Sigmoid colon (tissue), 6 donors: ENCODE measurements at regions not wholly inside any gene's neighbourhood (a gene's known extent, or its start where the extent isn't known, plus 50 kb on each side); places are given as distances from the start of the nearest gene placed in this dataset.

ENCODE experiments used
- DNase-seq: peaks from one replicate; pipeline ENCODE4 v3.0.0-alpha.2; 2019
- H3K27ac ChIP-seq, 4 donors: fragments of 200-600 bp; sonication (generic); one replicate each; pipeline ENCODE4 v1.5.1; 2016 to 2019; ENCODE audit warnings: mild to moderate bottlenecking in 1 of 4
- H3K27me3 ChIP-seq, 3 donors: fragments of 200-600 bp; sonication (generic); one replicate each; pipeline ENCODE4 v1.5.1; 2019; ENCODE audit warnings: mild to moderate bottlenecking in 1 of 3
- H3K36me3 ChIP-seq, 4 donors: fragments of 200-600 bp; sonication (generic); one replicate each; pipeline ENCODE4 v1.5.1; 2016 to 2019
- H3K4me1 ChIP-seq, 4 donors: fragments of 200-600 bp; sonication (generic); one replicate each; pipeline ENCODE4 v1.5.1; 2017 to 2019
- H3K4me3 ChIP-seq, 4 donors: fragments of 200-600 bp; sonication (generic); one replicate each; pipeline ENCODE4 v1.5.1; 2017 to 2019; ENCODE audit warnings: mild to moderate bottlenecking in 2 of 4, moderate library complexity in 1 of 4
- H3K9me3 ChIP-seq, 4 donors: fragments of 200-600 bp in 3 of 4; sonication (generic) in 3 of 4; one replicate each; pipeline versions ENCODE4 v1.5.1 to v1.6.1; 2013 to 2019
- EP300 ChIP-seq, 4 donors: sonication (generic); formaldehyde crosslinking; IDR thresholded peaks; one replicate each; pipeline ENCODE4 v1.6.1; 2017; ENCODE audit warnings: antibody characterized with exemption in 4 of 4
- POLR2A ChIP-seq, 2 donors: fragments of 450-650 bp; IDR thresholded peaks; one replicate each; pipeline ENCODE4 v1.6.1; 2016; ENCODE audit warnings: antibody characterized with exemption in 2 of 2, mild to moderate bottlenecking in 2 of 2, moderate library complexity in 2 of 2
- POLR2AphosphoS5 ChIP-seq, 4 donors: sonication (generic); formaldehyde crosslinking; IDR thresholded peaks; one replicate each; pipeline ENCODE4 v1.6.1; 2017; ENCODE audit warnings: antibody characterized with exemption in 4 of 4
- WGBS, 2 donors: extraction: QIAGEN DNeasy Blood & Tissue Kit; methylation state at CpG; one replicate each; pipeline ENCODE4 v1.1.7; 2013; 5-methylcytosine and 5-hydroxymethylcytosine counted together
- intact Hi-C: fragments of 100-400 bp; cut with DNase I; formaldehyde crosslinking; loops from one replicate; pipeline ENCODE4 v1.15.1; 2023
- TF ChIP-seq, protein P1 (sequence below), 4 experiments: fragments of 450-650 bp in 3 of 4; fragments of 200-600 bp in 1 of 4; IDR thresholded peaks; one replicate each; pipeline ENCODE4 v1.5.1; 2016 to 2019; ENCODE audit warnings: antibody characterized with exemption in 4 of 4, mild to moderate bottlenecking in 3 of 4, moderate library complexity in 2 of 4
- donor health status: healthy with polysubstance abuse.
- donor health status: healthy.

DNA sequence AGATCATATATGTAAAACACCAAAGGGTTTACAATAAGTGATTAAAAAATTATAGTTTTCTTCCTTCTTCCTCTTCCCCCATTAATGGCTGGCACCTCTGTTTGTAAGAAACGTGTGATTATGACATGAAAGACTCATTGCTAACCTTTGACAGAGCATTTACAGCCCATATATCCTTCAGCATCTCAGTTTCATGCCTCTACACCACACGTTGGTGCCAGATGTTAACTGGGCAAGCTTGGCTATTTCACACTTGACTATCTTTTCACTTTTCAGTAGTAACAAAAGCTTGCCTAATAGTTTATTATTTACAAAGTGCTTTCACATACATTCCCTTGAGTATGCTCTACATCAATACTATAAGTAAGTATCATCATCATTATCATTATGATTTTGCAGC is 65.3 kb upstream of the C1QTNF7 start:
- no peaks in the 10 kb centered on the region for H3K36me3 ChIP-seq
- 19 to 68% methylated on average over 2 of the region's 2 CpGs for WGBS, 2 donors
- no peaks in the 10 kb centered on the region for H3K9me3 ChIP-seq
- intact Hi-C loops, result no loop called here
- H3K4me1 ChIP-seq, result no peaks in the 10 kb centered on the region
- H3K27me3 ChIP-seq, result no peaks in the 10 kb centered on the region
- H3K4me3 ChIP-seq, result no peak overlapping the region
- TF ChIP-seq EP300 (IDR thresholded peaks at IDR 0.05), result no peak
- TF ChIP-seq, protein P1, sequence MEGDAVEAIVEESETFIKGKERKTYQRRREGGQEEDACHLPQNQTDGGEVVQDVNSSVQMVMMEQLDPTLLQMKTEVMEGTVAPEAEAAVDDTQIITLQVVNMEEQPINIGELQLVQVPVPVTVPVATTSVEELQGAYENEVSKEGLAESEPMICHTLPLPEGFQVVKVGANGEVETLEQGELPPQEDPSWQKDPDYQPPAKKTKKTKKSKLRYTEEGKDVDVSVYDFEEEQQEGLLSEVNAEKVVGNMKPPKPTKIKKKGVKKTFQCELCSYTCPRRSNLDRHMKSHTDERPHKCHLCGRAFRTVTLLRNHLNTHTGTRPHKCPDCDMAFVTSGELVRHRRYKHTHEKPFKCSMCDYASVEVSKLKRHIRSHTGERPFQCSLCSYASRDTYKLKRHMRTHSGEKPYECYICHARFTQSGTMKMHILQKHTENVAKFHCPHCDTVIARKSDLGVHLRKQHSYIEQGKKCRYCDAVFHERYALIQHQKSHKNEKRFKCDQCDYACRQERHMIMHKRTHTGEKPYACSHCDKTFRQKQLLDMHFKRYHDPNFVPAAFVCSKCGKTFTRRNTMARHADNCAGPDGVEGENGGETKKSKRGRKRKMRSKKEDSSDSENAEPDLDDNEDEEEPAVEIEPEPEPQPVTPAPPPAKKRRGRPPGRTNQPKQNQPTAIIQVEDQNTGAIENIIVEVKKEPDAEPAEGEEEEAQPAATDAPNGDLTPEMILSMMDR (IDR thresholded peaks at IDR 0.05), result no peak
- TF ChIP-seq POLR2AphosphoS5 (IDR thresholded peaks at IDR 0.05), result no peak
- no peak for TF ChIP-seq POLR2A (IDR thresholded peaks at IDR 0.05)
- no peak for DNase-seq
- H3K27ac ChIP-seq, result no peak overlapping the region

DNA sequence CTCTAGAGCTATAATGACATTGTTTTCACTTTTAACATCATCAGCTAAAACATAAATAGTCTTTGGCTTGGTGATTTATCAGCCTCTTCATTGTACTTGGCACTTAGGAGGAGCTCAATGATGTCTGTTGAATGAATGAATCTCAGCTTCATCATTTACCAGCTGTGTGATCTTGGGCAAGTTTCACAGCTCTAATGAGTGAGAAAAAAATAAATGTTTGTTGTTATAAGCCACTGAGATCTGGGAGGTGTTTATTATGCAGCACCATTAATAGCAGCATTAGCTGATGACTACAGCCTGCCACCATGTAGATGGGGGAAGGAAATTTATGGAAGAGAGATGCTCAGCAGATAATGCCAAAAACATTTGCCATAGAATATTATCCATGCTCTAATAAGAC is 63.6 kb upstream of the C1QTNF7 start:
- Histone ChIP-seq H3K27ac (no peak overlapping the region), H3K9me3 (no peaks in the 10 kb centered on the region), H3K4me3 (no peak overlapping the region), H3K4me1 (no peaks in the 10 kb centered on the region), H3K36me3 (no peaks in the 10 kb centered on the region), H3K27me3 (no peaks in the 10 kb centered on the region)
- DNase-seq, result no peak
- intact Hi-C loops, result no loop called here
- TF ChIP-seq POLR2AphosphoS5 (IDR thresholded peaks at IDR 0.05), result no peak

DNA sequence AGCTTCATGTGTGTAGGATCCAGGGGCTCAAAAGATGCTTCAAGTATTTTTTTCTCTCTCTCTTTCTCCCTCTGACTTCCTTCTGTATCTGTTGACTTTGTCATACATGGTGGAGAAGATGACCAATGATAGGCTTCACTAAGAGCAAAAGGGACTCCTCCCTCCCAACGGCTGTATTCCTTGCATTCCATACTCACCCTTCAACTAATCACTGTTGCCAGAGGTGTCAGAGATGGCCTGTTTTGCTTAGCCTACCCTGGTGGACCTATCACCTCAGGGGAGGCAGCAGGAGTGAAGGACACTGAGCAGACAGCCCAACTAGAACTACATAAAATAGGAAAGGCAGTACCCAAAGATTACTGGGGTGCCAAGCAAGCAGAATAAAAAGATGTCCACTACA is 62.2 kb upstream of the C1QTNF7 start:
- no peak overlapping the region for H3K4me3 ChIP-seq
- H3K36me3 ChIP-seq, result no peaks in the 10 kb centered on the region
- no peak for DNase-seq
- H3K9me3 ChIP-seq, result no peaks in the 10 kb centered on the region
- 27 to 60% methylated on average over 1 of the region's 1 CpG for WGBS, 2 donors
- H3K27ac ChIP-seq, result no peak overlapping the region
- no peaks in the 10 kb centered on the region for H3K4me1 ChIP-seq
- intact Hi-C loops, result no loop called here
- no peak for TF ChIP-seq POLR2AphosphoS5 (IDR thresholded peaks at IDR 0.05)
- TF ChIP-seq, protein P1 (IDR thresholded peaks at IDR 0.05), result no peak
- TF ChIP-seq EP300 (IDR thresholded peaks at IDR 0.05), result no peak
- TF ChIP-seq POLR2A (IDR thresholded peaks at IDR 0.05), result no peak
- H3K27me3 ChIP-seq, result no peaks in the 10 kb centered on the region

DNA sequence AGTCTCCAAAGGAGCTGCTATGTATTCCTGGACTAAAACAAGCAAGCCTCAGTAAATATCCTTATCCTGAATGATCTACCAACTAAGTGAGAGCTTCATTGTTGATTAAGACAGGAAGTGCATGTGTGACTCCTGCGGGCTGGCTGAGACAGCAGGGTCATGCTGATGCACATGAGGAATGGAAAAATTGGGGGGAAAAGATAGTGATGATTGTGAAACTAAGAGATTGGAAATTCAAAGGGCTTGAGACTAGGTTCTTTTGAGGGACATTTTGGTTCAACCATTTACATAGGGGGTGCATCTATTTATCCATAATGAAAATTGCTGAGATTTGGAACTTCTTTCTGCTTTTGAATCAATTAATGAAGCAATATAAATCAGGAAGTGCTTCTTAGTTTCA is 61.1 kb upstream of the C1QTNF7 start:
- H3K36me3 ChIP-seq, result no peaks in the 10 kb centered on the region
- H3K27me3 ChIP-seq, result no peaks in the 10 kb centered on the region
- TF ChIP-seq EP300 (IDR thresholded peaks at IDR 0.05), result no peak
- no peak for TF ChIP-seq POLR2AphosphoS5 (IDR thresholded peaks at IDR 0.05)
- TF ChIP-seq, protein P1 (IDR thresholded peaks at IDR 0.05), result no peak
- TF ChIP-seq POLR2A (IDR thresholded peaks at IDR 0.05), result no peak
- WGBS, 2 donors, result 33 to 44% methylated on average over 1 of the region's 1 CpG
- H3K4me3 ChIP-seq, result no peak overlapping the region
- no peak for DNase-seq
- no peak overlapping the region for H3K27ac ChIP-seq
- H3K9me3 ChIP-seq, result no peaks in the 10 kb centered on the region
- no peaks in the 10 kb centered on the region for H3K4me1 ChIP-seq
- intact Hi-C loops, result no loop called here

GRCh38 chr4:15368856-15369255 is 59.0 kb upstream of the C1QTNF7 start:
- H3K9me3 ChIP-seq, result no peaks in the 10 kb centered on the region
- no peak overlapping the region for H3K27ac ChIP-seq
- no peak overlapping the region for H3K4me3 ChIP-seq
- no peaks in the 10 kb centered on the region for H3K36me3 ChIP-seq
- intact Hi-C loops, result no loop called here
- H3K27me3 ChIP-seq, result no peaks in the 10 kb centered on the region
- WGBS, 2 donors, result 47 to 86% methylated on average over 3 of the region's 3 CpGs
- H3K4me1 ChIP-seq, result no peaks in the 10 kb centered on the region
- TF ChIP-seq POLR2AphosphoS5 (IDR thresholded peaks at IDR 0.05), result no peak
- DNase-seq, result no peak

GRCh38 chr4:15370296-15370695 is 57.5 kb upstream of the C1QTNF7 start:
- no peak for DNase-seq
- Histone ChIP-seq H3K4me3 (no peak overlapping the region), H3K27me3 (no peaks in the 10 kb centered on the region), H3K4me1 (peaks cover 0 to under 1% (median under 1%) of the 10 kb centered on the region in 4 donors), H3K27ac (no peak overlapping the region), H3K36me3 (no peaks in the 10 kb centered on the region), H3K9me3 (no peaks in the 10 kb centered on the region)
- TF ChIP-seq EP300 (IDR thresholded peaks at IDR 0.05), result no peak
- TF ChIP-seq, protein P1 (IDR thresholded peaks at IDR 0.05), result no peak
- TF ChIP-seq POLR2A (IDR thresholded peaks at IDR 0.05), result no peak
- no peak for TF ChIP-seq POLR2AphosphoS5 (IDR thresholded peaks at IDR 0.05)
- intact Hi-C loops, result no loop called here
